22Rv1 (cell line): ENCODE measurements at regions not wholly inside any gene's neighbourhood (a gene's known extent, or its start where the extent isn't known, plus 50 kb on each side); places are given as distances from the start of the nearest gene placed in this dataset.

Source experiments
- ZFX ChIP-seq: fragments of 450-650 bp; IDR thresholded peaks from 2 replicates; pipeline ENCODE4 v1.6.1; 2017; ENCODE audit warnings: antibody characterized with exemption, borderline replicate concordance
- TF ChIP-seq, protein P1 (sequence below): fragments of 450-650 bp; IDR thresholded peaks from 2 replicates; pipeline ENCODE4 v1.5.1; 2017; ENCODE audit warnings: mild to moderate bottlenecking

DNA sequence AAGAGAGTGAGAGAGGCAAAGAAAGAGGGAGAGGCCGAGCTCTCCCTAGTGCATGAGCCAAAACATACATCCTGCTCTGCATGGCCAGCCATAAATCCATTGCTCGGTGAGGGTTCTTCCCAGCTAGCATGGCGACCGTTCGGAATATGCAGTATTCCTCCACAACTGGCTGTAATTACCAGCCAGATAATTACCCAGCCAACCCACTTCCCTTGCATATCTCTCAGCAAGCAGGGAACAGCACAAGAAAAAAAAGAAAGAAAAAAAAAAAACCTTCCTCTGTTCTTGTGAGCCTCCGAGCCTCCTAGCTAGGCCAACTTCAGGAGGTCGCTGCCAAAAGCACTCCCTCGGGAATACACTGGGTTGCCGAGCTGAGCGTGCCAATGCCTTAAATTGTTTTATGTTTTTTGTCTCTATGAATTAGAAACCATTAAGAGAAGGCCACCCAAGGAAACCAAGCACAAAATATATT, 567.9 kb downstream of the MED13L start:
- TF ChIP-seq, protein P1, sequence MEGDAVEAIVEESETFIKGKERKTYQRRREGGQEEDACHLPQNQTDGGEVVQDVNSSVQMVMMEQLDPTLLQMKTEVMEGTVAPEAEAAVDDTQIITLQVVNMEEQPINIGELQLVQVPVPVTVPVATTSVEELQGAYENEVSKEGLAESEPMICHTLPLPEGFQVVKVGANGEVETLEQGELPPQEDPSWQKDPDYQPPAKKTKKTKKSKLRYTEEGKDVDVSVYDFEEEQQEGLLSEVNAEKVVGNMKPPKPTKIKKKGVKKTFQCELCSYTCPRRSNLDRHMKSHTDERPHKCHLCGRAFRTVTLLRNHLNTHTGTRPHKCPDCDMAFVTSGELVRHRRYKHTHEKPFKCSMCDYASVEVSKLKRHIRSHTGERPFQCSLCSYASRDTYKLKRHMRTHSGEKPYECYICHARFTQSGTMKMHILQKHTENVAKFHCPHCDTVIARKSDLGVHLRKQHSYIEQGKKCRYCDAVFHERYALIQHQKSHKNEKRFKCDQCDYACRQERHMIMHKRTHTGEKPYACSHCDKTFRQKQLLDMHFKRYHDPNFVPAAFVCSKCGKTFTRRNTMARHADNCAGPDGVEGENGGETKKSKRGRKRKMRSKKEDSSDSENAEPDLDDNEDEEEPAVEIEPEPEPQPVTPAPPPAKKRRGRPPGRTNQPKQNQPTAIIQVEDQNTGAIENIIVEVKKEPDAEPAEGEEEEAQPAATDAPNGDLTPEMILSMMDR = no peak
- no peak for TF ChIP-seq ZFX
